Activated T-helper 17 cell treated with anti-CD3 and anti-CD28 coated beads, Interleukin-2, amount 50 U/mL, for 72 hours (primary cell): ENCODE measurements at regions not wholly inside any gene's neighbourhood (a gene's known extent, or its start where the extent isn't known, plus 50 kb on each side); places are given as distances from the start of the nearest gene placed in this dataset.

ENCODE experiments used
- ATAC-seq: fragments of 150-1000 bp; cut with Tn5 transposase; replicated peaks from 2 replicates; pipeline ENCODE4 v1.10.0; 2021; ENCODE audit warnings: mild to moderate bottlenecking, moderate library complexity
- H3K27ac Mint-ChIP-seq: one replicate; pipeline ENCODE4 v1.8.0; 2022; ENCODE audit warnings: mixed read lengths
- H3K27me3 Mint-ChIP-seq: one replicate; pipeline ENCODE4 v1.8.0; 2022; ENCODE audit warnings: mixed read lengths
- H3K36me3 Mint-ChIP-seq: one replicate; pipeline ENCODE4 v1.8.0; 2022; ENCODE audit warnings: low read depth, mild to moderate bottlenecking, mixed read lengths
- H3K4me1 Mint-ChIP-seq: one replicate; pipeline ENCODE4 v1.8.0; 2022; ENCODE audit warnings: mixed read lengths
- H3K4me3 Mint-ChIP-seq: one replicate; pipeline ENCODE4 v1.8.0; 2022; ENCODE audit warnings: mild to moderate bottlenecking, mixed read lengths
- H3K9me3 Mint-ChIP-seq: one replicate; pipeline ENCODE4 v1.8.0; 2022; ENCODE audit warnings: mixed read lengths

DNA sequence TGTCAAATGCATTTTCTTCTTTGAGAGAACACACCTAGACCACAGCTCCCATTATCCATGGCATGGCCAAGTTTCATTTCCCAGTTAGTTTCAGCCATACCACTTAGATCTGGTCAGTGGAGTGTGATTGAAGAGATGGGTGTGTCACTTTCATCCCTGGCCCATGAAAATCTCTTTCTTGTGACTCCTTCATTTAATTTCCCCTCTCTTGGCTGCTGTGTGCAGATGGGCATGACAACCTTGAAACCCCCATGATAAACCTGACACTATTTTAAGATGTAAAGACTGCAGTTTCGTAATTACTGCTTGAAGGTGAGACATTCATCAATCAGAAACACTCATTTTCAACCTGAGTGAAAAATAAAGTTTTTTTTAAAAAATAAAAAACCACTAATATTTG is 284.9 kb downstream of the IL15 start:
- no peaks in the 10 kb centered on the region for H3K9me3 Mint-ChIP-seq
- no peaks in the 10 kb centered on the region for H3K36me3 Mint-ChIP-seq
- H3K4me3 Mint-ChIP-seq = no peak overlapping the region
- peaks cover 11% of the 10 kb centered on the region for H3K27me3 Mint-ChIP-seq
- H3K4me1 Mint-ChIP-seq = no peaks in the 10 kb centered on the region
- ATAC-seq = no peak
- H3K27ac Mint-ChIP-seq = no peak overlapping the region

DNA sequence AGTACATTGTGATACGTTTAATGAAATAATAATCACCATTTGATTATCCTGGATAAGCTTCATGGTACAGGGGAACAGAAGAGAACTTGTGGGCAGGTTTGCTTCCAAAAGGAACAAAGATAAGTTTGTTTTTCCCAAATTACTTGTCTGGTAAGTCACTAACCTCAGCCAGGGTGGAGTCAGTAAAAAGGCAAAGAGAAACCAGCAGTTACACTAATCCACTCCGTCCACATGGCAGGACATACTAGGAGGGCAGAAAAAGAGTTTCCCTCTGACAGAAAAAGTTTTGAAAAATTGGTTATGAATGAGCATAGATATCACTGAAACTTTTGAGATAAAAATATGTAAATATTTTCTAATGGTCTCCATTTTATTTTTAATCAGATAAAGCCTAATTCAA is 285.9 kb downstream of the IL15 start:
- H3K27ac Mint-ChIP-seq = no peak overlapping the region
- H3K36me3 Mint-ChIP-seq = no peaks in the 10 kb centered on the region
- peaks cover 11% of the 10 kb centered on the region for H3K27me3 Mint-ChIP-seq
- no peak for ATAC-seq
- no peak overlapping the region for H3K4me3 Mint-ChIP-seq
- no peaks in the 10 kb centered on the region for H3K9me3 Mint-ChIP-seq
- no peaks in the 10 kb centered on the region for H3K4me1 Mint-ChIP-seq

DNA sequence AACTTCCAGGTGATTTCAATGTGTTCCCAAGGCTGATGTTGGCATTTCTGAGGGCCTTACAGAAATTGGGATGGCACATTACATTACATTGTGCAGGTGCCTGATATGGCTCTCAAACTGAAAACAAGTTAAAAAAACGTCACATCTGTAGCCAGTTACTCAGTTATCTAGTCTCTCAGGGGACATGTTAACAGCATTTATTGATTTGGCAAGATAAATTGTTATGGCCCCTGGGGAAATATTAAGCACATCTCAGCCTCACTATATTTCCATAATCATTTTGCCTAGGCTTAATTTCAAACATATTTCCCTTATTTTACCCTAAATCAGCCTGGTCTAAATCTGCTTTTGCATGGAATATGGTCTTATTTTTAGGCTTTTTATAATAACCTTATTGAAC is 290.0 kb downstream of the IL15 start:
- ATAC-seq = no peak
- H3K27me3 Mint-ChIP-seq = peaks cover 5% of the 10 kb centered on the region
- no peak overlapping the region for H3K27ac Mint-ChIP-seq
- H3K36me3 Mint-ChIP-seq = no peaks in the 10 kb centered on the region
- H3K4me3 Mint-ChIP-seq = no peak overlapping the region
- H3K9me3 Mint-ChIP-seq = no peaks in the 10 kb centered on the region
- no peaks in the 10 kb centered on the region for H3K4me1 Mint-ChIP-seq

DNA sequence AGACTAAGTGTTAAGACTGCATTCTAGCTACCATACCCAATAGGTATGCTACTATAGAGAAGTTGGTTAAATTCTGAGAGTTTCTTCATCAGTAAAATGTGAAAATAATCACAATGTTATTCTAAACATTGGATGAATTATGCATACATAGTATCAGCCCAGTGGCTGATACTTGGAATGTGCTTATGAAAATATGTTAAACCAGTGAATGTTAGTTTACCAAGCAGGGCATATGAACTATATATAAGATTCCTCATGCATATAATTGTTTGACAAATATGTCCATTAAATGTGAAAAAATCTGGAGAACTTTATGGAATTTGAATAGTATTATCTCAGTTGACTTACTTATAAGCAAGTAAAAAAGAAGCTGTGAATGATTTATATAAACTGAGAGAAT is 296.1 kb downstream of the IL15 start:
- ATAC-seq = no peak
- H3K36me3 Mint-ChIP-seq = no peaks in the 10 kb centered on the region
- H3K4me1 Mint-ChIP-seq = no peaks in the 10 kb centered on the region
- H3K4me3 Mint-ChIP-seq = no peak overlapping the region
- no peaks in the 10 kb centered on the region for H3K27me3 Mint-ChIP-seq
- H3K27ac Mint-ChIP-seq = no peak overlapping the region
- peaks cover 2% of the 10 kb centered on the region for H3K9me3 Mint-ChIP-seq

DNA sequence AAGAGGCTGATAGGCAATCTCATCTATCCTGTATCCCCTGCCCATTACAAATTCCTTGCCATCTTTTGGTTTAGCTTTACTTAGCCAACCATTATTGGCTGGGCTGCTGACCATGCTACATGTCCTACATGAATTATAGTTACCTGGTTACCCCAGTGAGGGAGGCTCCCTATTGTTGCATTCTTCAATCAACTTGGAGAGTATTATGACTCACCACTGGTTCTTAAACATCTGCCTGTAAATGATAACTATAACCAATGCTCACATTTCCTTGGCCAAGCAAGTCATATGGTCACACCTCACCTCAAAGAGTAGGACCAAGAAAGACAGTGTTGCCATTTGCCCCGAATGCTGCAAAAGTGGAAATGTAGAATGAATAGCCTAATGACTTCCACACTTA is 297.6 kb downstream of the IL15 start:
- Mint-ChIP-seq H3K27ac (no peak overlapping the region), H3K36me3 (no peaks in the 10 kb centered on the region), H3K27me3 (peaks cover 4% of the 10 kb centered on the region), H3K4me3 (no peak overlapping the region), H3K9me3 (peaks cover 9% of the 10 kb centered on the region), H3K4me1 (no peaks in the 10 kb centered on the region)
- ATAC-seq = no peak

DNA sequence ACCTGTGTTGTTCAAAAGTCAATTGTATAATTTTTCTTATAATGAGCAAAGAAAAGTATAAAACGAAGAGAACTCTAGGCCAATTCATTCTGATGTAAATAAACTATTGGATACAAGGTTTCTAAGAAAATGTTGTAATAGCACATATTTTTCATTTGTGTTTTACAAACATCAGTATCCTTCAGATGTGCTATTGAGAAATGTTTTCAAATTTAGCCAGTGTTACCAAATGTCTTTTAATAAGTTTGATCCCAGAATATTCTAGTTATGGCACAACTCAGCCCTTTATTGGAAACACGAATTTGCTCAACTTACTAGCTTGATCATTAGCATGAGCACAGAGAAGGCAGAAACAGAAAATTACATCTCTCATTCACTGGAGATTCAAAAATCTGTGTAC is 319.3 kb downstream of the IL15 start:
- Mint-ChIP-seq H3K9me3 (no peaks in the 10 kb centered on the region), H3K4me1 (no peaks in the 10 kb centered on the region), H3K27ac (no peak overlapping the region), H3K4me3 (no peak overlapping the region), H3K36me3 (no peaks in the 10 kb centered on the region), H3K27me3 (peaks cover 4% of the 10 kb centered on the region)
- ATAC-seq = no peak

DNA sequence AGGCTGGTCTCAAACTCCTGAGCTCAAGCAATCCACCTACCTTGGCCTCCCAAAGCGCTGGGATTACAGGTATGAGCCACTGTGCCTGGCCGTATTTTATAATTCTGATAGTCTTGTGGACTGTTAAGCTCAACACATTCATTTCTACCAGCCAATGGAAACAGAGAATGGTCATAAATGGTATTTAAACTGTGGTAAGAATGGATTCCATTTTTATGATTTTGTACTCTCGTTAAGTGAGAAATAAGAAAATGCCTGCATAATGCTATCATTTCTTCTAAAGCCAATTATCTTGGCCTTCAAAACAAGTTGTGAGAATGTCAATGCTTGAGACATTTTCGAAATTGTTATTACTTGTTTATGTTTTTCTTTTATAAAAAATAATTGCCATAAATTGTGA is 321.0 kb downstream of the IL15 start:
- Mint-ChIP-seq H3K4me1 (no peaks in the 10 kb centered on the region), H3K36me3 (no peaks in the 10 kb centered on the region), H3K4me3 (no peak overlapping the region), H3K27ac (no peak overlapping the region), H3K9me3 (no peaks in the 10 kb centered on the region), H3K27me3 (peaks cover 4% of the 10 kb centered on the region)
- ATAC-seq = no peak

DNA sequence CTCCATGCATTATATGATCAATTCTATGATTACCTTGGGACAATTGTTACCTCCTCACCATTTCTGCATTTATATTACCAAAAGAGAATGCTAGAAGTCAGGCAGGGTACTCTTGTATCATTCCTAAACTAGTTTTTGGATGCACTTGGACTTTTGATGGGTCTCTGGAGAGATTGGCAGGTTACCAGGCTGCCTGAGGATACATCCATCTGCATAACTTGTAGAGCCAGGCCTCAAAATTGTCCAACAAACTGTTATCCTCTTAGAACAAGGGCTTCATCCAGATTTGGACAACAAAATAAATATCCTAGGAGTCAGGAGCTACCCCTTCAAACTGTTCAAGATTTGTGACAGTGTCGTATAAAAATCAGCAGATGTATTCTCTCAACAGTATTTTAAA is 326.1 kb downstream of the IL15 start:
- Mint-ChIP-seq H3K4me3 (no peak overlapping the region), H3K27me3 (peaks cover 26% of the 10 kb centered on the region), H3K4me1 (no peaks in the 10 kb centered on the region), H3K36me3 (no peaks in the 10 kb centered on the region), H3K9me3 (peaks cover 4% of the 10 kb centered on the region), H3K27ac (no peak overlapping the region)
- ATAC-seq = no peak

DNA sequence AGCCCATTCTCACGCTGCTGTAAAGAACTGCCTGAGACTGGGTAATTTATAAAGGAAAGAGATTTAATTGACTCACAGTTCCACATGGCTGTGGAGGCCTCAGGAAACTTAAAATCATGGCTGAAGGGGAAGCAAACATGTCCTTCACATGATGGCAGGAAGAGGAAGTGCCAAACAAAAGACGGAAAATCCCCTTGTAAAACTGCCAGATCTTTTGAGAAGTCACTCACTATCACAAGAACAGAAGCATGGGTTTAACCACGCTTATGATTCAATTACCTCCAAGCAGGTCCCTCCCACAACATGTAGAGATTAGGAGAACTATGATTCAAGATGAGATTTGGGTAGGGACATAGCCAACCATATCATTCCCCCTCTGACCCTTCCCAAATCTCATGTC is 335.5 kb downstream of the IL15 start:
- H3K9me3 Mint-ChIP-seq = peaks cover 5% of the 10 kb centered on the region

DNA sequence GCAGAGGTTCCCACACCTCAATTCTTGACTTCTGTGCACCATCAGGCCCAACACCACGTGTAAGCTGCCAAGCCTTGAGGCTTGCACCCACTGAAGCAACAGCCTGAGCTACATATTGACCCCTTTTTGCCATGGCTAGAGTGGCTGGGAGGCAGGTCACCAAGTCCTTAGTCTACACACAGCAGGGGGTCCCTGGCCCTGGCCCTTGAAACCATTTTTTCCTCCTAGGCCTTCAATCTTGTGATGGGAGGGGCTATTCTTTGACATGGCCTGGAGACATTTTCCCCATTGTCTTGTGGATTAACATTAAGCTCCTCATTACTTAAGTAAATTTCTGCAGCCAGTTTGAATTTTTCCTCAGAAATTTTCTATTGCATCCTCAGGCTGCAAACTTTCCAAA is 336.6 kb downstream of the IL15 start:
- no peak overlapping the region for H3K4me3 Mint-ChIP-seq
- no peaks in the 10 kb centered on the region for H3K36me3 Mint-ChIP-seq
- ATAC-seq = no peak
- H3K27me3 Mint-ChIP-seq = no peaks in the 10 kb centered on the region
- H3K27ac Mint-ChIP-seq = no peak overlapping the region
- H3K9me3 Mint-ChIP-seq = peaks cover 4% of the 10 kb centered on the region
- no peaks in the 10 kb centered on the region for H3K4me1 Mint-ChIP-seq

More for the DNA sequence above, 335.5 kb downstream of the IL15 start:
- Mint-ChIP-seq H3K27me3 (peaks cover 4% of the 10 kb centered on the region), H3K36me3 (no peaks in the 10 kb centered on the region), H3K4me3 (no peak overlapping the region), H3K27ac (no peak overlapping the region), H3K4me1 (no peaks in the 10 kb centered on the region)
- ATAC-seq = no peak
